HG02642 (cell line): ENCODE measurements at regions not wholly inside any gene's neighbourhood (a gene's known extent, or its start where the extent isn't known, plus 50 kb on each side); places are given as distances from the start of the nearest gene placed in this dataset.
"Not testable (repeated sequence)": the region's sequence is repeated elsewhere in the genome, so short reads cannot be mapped to it uniquely, and the experiment has no call there.

ENCODE experiments used
- ATAC-seq: cut with Tn5 transposase; IDR thresholded peaks from one replicate; pipeline ENCODE4 v1.9.1; 2021; ENCODE audit warnings: mild to moderate bottlenecking; ENCODE audit not compliant: unreplicated experiment, poor library complexity

DNA sequence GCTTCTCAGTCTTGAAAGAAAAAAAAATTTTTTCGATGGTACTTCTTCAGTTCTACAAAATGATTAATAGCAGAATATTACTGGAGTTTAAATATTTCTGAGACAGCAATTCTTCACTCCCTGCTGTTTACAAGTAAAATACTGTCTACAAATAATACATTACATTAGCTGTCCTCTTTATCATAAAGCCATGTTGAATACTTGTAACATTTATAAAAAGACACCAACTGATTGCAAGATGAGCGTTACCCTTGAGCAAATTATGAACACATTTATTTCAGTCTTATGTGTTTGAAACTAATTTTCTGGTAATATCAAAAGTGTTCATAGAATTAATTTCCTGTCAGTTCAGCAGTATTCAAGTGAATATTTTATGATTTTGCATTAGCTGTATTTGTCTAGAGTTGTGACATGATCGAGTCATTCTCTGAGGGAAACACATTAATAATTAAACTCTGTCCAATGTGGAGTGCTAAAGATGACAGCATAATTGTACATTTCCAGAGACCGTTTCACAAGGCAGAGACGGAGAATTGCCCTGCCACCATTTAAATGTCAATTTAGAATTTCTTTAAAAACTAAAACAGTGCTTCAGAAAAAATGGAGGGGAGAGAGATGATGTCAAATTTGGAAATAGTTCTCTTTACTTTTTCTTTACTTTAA lies 1359.0 kb upstream of the ADGRL4 start:
- no peak for ATAC-seq

GRCh38 chr1:80363689-80364475 lies 1357.4 kb upstream of the ADGRL4 start:
- no peak for ATAC-seq

DNA sequence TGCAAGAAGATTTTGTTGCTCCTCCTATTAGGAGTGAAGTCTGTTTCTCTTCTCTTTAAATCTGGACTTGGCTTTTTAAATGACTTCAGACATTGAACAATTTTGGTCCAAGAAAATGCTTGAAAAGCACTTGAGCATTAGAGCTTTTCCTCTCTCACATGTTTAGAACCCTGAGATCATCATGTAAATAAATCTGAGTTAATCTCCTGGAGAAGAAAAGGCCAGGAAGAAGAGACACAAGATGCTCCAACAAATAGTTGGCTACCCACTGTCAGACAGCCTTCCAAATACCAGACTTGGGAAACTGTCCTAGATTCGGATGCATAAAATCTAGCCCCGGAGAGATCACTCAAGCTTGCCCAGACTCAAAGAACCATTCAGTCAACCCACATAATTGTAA lies 1353.1 kb upstream of the ADGRL4 start:
- ATAC-seq: no peak

- no peak for ATAC-seq
Observed at GRCh38 chr1:80349218-80349617, 1342.7 kb upstream of the ADGRL4 start.

- ATAC-seq: no peak
Observed at GRCh38 chr1:80341021-80341420, 1334.5 kb upstream of the ADGRL4 start.

DNA sequence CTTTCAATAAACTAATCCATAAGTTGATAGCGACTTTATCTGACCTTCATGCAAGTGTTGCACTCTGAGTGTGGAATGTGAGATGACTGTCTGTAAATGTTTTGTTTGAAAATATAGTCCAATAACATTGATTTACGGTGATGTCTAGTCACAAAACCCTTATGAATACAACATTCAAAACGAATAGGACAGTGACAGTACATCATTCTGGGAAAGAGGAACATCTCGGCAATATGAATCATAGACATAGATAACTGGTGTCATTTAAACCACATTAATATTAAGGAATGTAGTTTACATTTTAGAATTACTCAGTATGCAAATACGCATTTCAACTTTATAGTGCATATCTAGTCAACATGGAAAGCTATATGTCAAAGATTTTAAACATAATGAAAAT lies 1311.6 kb upstream of the ADGRL4 start:
- no peak for ATAC-seq

GRCh38 chr1:80310703-80311245 lies 1304.2 kb upstream of the ADGRL4 start:
- no peak for ATAC-seq

- ATAC-seq: no peak
Observed at GRCh38 chr1:80305466-80305865, 1298.9 kb upstream of the ADGRL4 start.

GRCh38 chr1:80293818-80294217 lies 1287.3 kb upstream of the ADGRL4 start:
- no peak for ATAC-seq

- not testable (repeated sequence) for ATAC-seq
Observed at GRCh38 chr1:80288750-80289149, 1282.2 kb upstream of the ADGRL4 start.

GRCh38 chr1:80282536-80282935 lies 1276.0 kb upstream of the ADGRL4 start:
- no peak for ATAC-seq

GRCh38 chr1:80278936-80279335 lies 1272.4 kb upstream of the ADGRL4 start:
- ATAC-seq: no peak

GRCh38 chr1:80274256-80274655 lies 1267.7 kb upstream of the ADGRL4 start:
- ATAC-seq: no peak

DNA sequence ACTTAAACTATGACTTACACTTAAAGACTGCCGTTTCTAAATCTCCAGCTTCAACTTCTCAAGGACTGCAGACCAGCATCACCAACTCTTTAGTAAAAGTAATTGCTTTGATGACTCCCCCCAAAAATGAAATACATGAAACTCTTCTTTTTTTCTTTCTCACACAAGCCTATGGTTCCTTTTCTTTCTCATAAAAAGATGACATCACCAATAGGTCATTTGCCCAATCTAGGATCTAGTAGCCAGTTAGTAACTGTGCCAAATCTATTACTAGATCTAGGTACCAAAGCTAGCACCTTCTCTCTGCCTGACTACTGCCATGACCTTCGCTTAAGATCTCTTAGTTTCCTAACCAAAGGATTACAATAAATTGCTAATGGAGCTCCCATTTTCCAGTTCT lies 1266.0 kb upstream of the ADGRL4 start:
- ATAC-seq: no peak

GRCh38 chr1:80258659-80259058 lies 1252.1 kb upstream of the ADGRL4 start:
- no peak for ATAC-seq

DNA sequence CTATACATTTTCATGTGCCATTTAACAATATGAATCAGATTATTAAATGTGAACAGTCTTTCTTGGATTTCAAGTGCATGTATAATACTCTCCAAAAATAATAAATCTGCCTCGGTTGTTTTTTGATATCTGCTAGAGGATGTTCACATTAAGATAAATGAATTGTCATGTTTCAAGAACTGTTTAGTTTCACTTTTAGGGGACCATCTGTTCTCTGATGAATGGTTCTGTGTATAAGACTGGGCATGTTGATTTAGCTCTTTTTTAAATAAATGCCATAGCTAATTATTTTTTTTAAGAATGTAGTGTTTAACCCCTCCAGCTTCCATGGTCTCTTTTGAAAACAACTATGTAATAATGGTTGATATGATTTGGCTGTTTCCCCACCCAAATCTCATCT lies 1245.1 kb upstream of the ADGRL4 start:
- no peak for ATAC-seq

DNA sequence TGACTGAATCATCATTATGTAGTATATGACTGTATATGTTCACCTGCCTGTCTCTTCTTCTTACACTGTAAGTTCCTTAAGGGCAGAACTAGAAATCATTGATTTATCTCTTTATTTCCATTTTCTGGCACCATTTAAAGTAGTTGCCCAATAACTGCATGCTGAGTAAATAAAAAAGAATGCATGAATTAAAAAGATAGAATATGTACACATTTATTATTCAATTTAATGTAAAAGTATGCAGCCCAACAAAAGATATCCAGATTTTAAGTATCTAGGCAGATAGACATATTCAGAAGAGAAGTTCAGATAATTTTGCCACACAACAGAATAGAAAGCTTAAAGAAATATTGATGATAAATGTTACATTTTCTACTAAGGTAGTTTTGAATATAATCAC lies 1244.6 kb upstream of the ADGRL4 start:
- ATAC-seq: no peak

DNA sequence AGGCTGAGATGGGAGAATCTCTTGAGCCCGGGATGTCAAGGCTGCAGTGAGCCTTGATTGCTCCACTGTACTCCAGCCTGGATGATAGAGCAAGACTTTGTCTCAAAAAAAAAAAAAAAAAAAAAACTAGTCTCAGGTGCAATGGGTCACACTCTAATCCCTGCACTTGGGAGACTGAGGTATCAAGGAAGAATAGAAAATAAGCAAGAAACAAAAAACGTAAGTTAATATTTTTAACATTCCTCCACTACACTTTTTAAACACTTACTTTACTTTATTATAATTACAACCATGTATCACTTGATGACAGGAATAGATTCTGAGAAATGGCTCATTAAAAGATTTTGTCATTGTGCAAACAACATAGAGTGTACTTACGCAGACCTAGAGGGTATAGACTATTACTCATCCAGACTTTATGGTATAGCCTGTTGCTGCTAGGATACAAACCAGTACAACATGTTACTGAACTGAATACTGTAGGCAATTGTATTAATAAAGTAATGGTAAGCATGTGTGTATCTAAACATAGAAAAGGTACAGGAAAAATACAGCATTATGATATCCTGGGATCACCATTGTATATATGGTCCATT lies 1244.1 kb upstream of the ADGRL4 start:
- ATAC-seq: no peak

DNA sequence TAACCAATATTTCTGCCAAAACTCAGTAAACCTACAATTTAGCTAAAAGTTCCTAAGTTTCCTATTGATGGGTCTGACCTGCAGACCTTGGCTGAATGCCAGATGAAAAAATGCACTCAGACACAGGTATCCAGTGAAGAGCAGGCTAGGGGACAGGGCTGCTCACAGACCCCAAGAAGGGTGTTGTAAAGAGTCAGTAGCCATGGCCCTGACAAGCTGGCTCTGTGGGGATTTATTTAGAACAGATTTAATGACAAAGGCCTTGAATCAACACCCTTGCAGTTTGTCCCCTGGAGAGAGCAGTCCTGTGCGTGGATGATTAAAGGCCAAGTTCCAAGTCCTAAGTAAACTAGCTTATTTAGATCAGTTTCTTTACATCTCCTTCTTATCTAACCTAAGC lies 1243.2 kb upstream of the ADGRL4 start:
- ATAC-seq: no peak

- no peak for ATAC-seq
Observed at GRCh38 chr1:80248886-80249285, 1242.4 kb upstream of the ADGRL4 start.

DNA sequence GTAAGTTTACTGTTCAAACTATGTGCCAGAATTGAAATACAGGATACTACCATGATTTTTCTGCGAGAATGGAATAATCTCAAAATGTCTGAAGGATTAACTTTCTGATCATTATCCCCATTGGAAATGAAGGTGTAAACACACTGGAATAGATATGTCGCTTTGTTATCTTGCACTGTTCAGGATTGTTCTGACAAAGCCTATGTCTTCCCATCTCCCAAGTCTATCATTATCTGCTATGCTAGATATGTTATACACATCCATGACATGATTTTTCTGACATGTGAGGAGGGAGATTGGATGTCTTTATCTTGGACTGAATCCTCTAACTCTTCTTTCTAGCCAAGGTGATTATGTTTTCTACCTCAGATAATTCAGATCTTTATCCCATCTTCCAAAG lies 1239.3 kb upstream of the ADGRL4 start:
- no peak for ATAC-seq
